H9 (cell line): ENCODE measurements at regions not wholly inside any gene's neighbourhood (a gene's known extent, or its start where the extent isn't known, plus 50 kb on each side); places are given as distances from the start of the nearest gene placed in this dataset.

Source experiments
- DNase-seq: peaks from one replicate; pipeline ENCODE4 v3.0.0-alpha.2; 2017
- H2AFZ ChIP-seq: one replicate; pipeline ENCODE4 v1.6.1; 2013; ENCODE audit warnings: mild to moderate bottlenecking, low read length, control low read depth, moderate library complexity
- H2AK5ac ChIP-seq: 2 replicates; pipeline ENCODE4 v1.6.1; 2013; ENCODE audit warnings: low read length, control low read depth, mixed read lengths; ENCODE audit not compliant: insufficient read length
- H2BK120ac ChIP-seq: one replicate; pipeline ENCODE4 v1.6.1; 2013; ENCODE audit warnings: low read depth, mild to moderate bottlenecking, low read length, control low read depth, inconsistent platforms; ENCODE audit not compliant: poor library complexity, severe bottlenecking
- H2BK12ac ChIP-seq: 2 replicates; pipeline ENCODE4 v1.6.1; 2013; ENCODE audit warnings: low read length, control low read depth, mixed read lengths, low read depth; ENCODE audit not compliant: insufficient read length
- H2BK15ac ChIP-seq: 2 replicates; pipeline ENCODE4 v1.6.1; 2013; ENCODE audit warnings: low read depth, low read length, control low read depth
- H2BK20ac ChIP-seq: one replicate; pipeline ENCODE4 v1.6.1; 2013; ENCODE audit warnings: low read depth, mild to moderate bottlenecking, low read length, control low read depth, inconsistent platforms; ENCODE audit not compliant: poor library complexity, severe bottlenecking
- H2BK5ac ChIP-seq: 2 replicates; pipeline ENCODE4 v1.6.1; 2013; ENCODE audit warnings: low read length, control low read depth, mixed read lengths; ENCODE audit not compliant: insufficient read length
- H3K14ac ChIP-seq: 2 replicates; pipeline ENCODE4 v1.6.1; 2013; ENCODE audit warnings: low read length, control low read depth; ENCODE audit not compliant: insufficient read depth
- H3K18ac ChIP-seq: 2 replicates; pipeline ENCODE4 v1.6.1; 2013; ENCODE audit warnings: low read depth, mild to moderate bottlenecking, mixed read lengths, low read length, control low read depth; ENCODE audit not compliant: insufficient read length
- H3K23ac ChIP-seq: 2 replicates; pipeline ENCODE4 v1.6.1; 2013; ENCODE audit warnings: low read length, control low read depth, mixed read lengths, low read depth; ENCODE audit not compliant: insufficient read length
- H3K23me2 ChIP-seq: 2 replicates; pipeline ENCODE4 v1.6.1; 2013; ENCODE audit warnings: low read depth, mild to moderate bottlenecking, mixed read lengths, low read length, control low read depth; ENCODE audit not compliant: insufficient read length, poor library complexity, severe bottlenecking
- H3K27ac ChIP-seq: 2 replicates; pipeline ENCODE4 v1.5.1; 2013; ENCODE audit warnings: low read length, control low read depth, mixed read lengths, low read depth; ENCODE audit not compliant: insufficient read length
- H3K27me3 ChIP-seq: 2 replicates; pipeline ENCODE4 v1.6.1; 2013; ENCODE audit warnings: low read length, control low read depth, inconsistent platforms; ENCODE audit not compliant: insufficient read depth
- H3K4ac ChIP-seq: 2 replicates; pipeline ENCODE4 v1.6.1; 2013; ENCODE audit warnings: low read depth, mild to moderate bottlenecking, control low read depth, inconsistent platforms, low read length, moderate library complexity
- H3K4me1 ChIP-seq: 2 replicates; pipeline ENCODE4 v1.6.1; 2013; ENCODE audit warnings: low read length, control low read depth, inconsistent platforms; ENCODE audit not compliant: insufficient read depth
- H3K4me2 ChIP-seq: 2 replicates; pipeline ENCODE4 v1.6.1; 2013; ENCODE audit warnings: low read length, control low read depth, mixed read lengths; ENCODE audit not compliant: insufficient read length, insufficient read depth
- H3K56ac ChIP-seq: 2 replicates; pipeline ENCODE4 v1.6.1; 2013; ENCODE audit warnings: low read depth, mild to moderate bottlenecking, mixed read lengths, low read length, control low read depth; ENCODE audit not compliant: insufficient read length
- H3K79me1 ChIP-seq: 2 replicates; pipeline ENCODE4 v1.6.1; 2013; ENCODE audit warnings: low read depth, mild to moderate bottlenecking, moderate library complexity, low read length, control low read depth, inconsistent platforms; ENCODE audit not compliant: insufficient read depth, poor library complexity, severe bottlenecking
- H3K79me2 ChIP-seq: 2 replicates; pipeline ENCODE4 v1.6.1; 2013; ENCODE audit warnings: low read length, control low read depth, inconsistent platforms; ENCODE audit not compliant: insufficient read depth
- H3K9ac ChIP-seq: 2 replicates; pipeline ENCODE4 v1.6.1; 2013; ENCODE audit warnings: low read length, control low read depth, mixed read lengths; ENCODE audit not compliant: insufficient read length; ENCODE audit errors: extremely low read depth
- H3K9me3 ChIP-seq: one replicate; pipeline ENCODE4 v1.6.1; 2013; ENCODE audit warnings: low read depth, low read length, inconsistent platforms; ENCODE audit not compliant: control insufficient read depth
- H3T11ph ChIP-seq: one replicate; pipeline ENCODE4 v1.6.1; 2013; ENCODE audit warnings: mild to moderate bottlenecking, low read length, control low read depth, inconsistent platforms
- H4K20me1 ChIP-seq: one replicate; pipeline ENCODE4 v1.6.1; 2013; ENCODE audit not compliant: control insufficient read depth, insufficient read length, insufficient read depth
- H4K5ac ChIP-seq: 2 replicates; pipeline ENCODE4 v1.6.1; 2013; ENCODE audit warnings: low read depth, mild to moderate bottlenecking, mixed read lengths, low read length, control low read depth; ENCODE audit not compliant: insufficient read length
- H4K8ac ChIP-seq: replicated peaks from 2 replicates; pipeline ENCODE4 v1.6.1; 2013; ENCODE audit warnings: low read length, control low read depth, mixed read lengths, low read depth; ENCODE audit not compliant: insufficient read length
- H4K91ac ChIP-seq: 2 replicates; pipeline ENCODE4 v1.6.1; 2013; ENCODE audit warnings: low read depth, mild to moderate bottlenecking, moderate library complexity, mixed read lengths, low read length, control low read depth; ENCODE audit not compliant: insufficient read length
- H3K27ac Mint-ChIP-seq, 3 experiments: 2 replicates in 2 of 3; 3 replicates in 1 of 3; pipeline ENCODE4 v1.8.0; 2020 to 2021; ENCODE audit warnings: mixed read lengths in 3 of 3, mild to moderate bottlenecking in 1 of 3, moderate library complexity in 1 of 3
- H3K27me3 Mint-ChIP-seq: 2 replicates; pipeline ENCODE4 v1.8.0; 2021; ENCODE audit warnings: low read depth, mild to moderate bottlenecking, moderate library complexity, mixed read lengths
- H3K36me3 Mint-ChIP-seq, 3 experiments: 2 replicates in 2 of 3; 3 replicates in 1 of 3; pipeline ENCODE4 v1.8.0; 2020 to 2021; ENCODE audit warnings: low read depth in 3 of 3, mixed read lengths in 3 of 3; ENCODE audit not compliant: insufficient read depth in 1 of 3
- H3K4me1 Mint-ChIP-seq, 2 experiments: 2 replicates each; pipeline ENCODE4 v1.8.0; 2020; ENCODE audit warnings: mixed read lengths in 2 of 2
- H3K4me3 Mint-ChIP-seq, 2 experiments: 2 replicates in 1 of 2; 3 replicates in 1 of 2; pipeline ENCODE4 v1.8.0; 2020 to 2021; ENCODE audit warnings: mild to moderate bottlenecking in 2 of 2, mixed read lengths in 2 of 2, moderate library complexity in 1 of 2
- H3K9me3 Mint-ChIP-seq, 2 experiments: 2 replicates in 1 of 2; 3 replicates in 1 of 2; pipeline ENCODE4 v1.8.0; 2020; ENCODE audit warnings: mild to moderate bottlenecking in 2 of 2, mixed read lengths in 2 of 2, moderate library complexity in 1 of 2
- WGBS: extraction: QIAGEN DNeasy Blood & Tissue Kit; methylation state at CpG from one replicate; pipeline ENCODE4 v1.1.7; 2013; ENCODE audit warnings: missing lambda C conversion rate, low lambda C conversion rate, mixed read lengths; ENCODE audit not compliant: insufficient read length; ENCODE audit errors: extremely low coverage; 5-methylcytosine and 5-hydroxymethylcytosine counted together
- TF ChIP-seq, protein P1 (sequence below): fragments of 200-600 bp; sonication (generic); conservative IDR thresholded peaks from 3 replicates; pipeline ENCODE4 v1.8.0; 2021; ENCODE audit warnings: antibody characterized with exemption, mild to moderate bottlenecking

DNA sequence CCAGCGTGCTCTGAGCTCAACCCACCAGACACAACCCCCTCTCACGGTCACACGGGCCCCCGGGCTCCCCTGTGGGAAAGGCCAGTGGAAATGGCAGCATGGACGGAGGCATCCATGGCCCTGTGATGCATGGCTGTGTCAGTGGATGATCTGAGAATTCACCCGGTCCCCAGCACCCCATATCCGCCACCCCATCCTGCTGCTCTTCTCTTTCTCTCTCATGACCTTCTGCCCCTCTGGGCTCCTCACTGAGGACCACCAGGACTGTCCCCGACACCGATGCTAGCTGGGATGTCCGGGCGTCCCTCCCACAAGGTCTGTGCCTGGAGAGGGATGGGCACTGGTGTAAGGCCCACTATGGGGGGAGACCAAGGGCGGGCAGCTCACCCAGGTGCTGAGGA, 282.2 kb downstream of the ADGRD1 start:
- DNase-seq: no peak
- Histone ChIP-seq H3K23ac (no peak overlapping the region), H3K27ac (no peak overlapping the region), H2BK120ac (no peak overlapping the region), H3K9me3 (no peaks in the 10 kb centered on the region), H4K91ac (peak overlapping the region; percentile 88), H2BK20ac (no peak overlapping the region), H3K27me3 (no peaks in the 10 kb centered on the region), H4K8ac (no peak overlapping the region), H3K79me1 (no peaks in the 10 kb centered on the region), H2BK15ac (no peak overlapping the region), H4K5ac (no peak overlapping the region), H3K56ac (no peak overlapping the region), H4K20me1 (no peaks in the 10 kb centered on the region), H2BK5ac (no peak overlapping the region), H3T11ph (no peak overlapping the region), H3K9ac (no peak overlapping the region), H3K14ac (0 out of 2 replicates have a peak overlapping the region, but pooled peaks have one; percentile 82), H3K18ac (peak overlapping the region; percentile 74), H3K4me2 (no peak overlapping the region), H3K4me1 (no peaks in the 10 kb centered on the region; the same call in 1 of the 2 replicates), H3K79me2 (no peaks in the 10 kb centered on the region), H2BK12ac (no peak overlapping the region), H3K4ac (no peak overlapping the region; the same call in 1 of the 2 replicates), H2AK5ac (no peak overlapping the region), H2AFZ (no peak overlapping the region), H3K23me2 (no peaks in the 10 kb centered on the region)
- TF ChIP-seq, protein P1, sequence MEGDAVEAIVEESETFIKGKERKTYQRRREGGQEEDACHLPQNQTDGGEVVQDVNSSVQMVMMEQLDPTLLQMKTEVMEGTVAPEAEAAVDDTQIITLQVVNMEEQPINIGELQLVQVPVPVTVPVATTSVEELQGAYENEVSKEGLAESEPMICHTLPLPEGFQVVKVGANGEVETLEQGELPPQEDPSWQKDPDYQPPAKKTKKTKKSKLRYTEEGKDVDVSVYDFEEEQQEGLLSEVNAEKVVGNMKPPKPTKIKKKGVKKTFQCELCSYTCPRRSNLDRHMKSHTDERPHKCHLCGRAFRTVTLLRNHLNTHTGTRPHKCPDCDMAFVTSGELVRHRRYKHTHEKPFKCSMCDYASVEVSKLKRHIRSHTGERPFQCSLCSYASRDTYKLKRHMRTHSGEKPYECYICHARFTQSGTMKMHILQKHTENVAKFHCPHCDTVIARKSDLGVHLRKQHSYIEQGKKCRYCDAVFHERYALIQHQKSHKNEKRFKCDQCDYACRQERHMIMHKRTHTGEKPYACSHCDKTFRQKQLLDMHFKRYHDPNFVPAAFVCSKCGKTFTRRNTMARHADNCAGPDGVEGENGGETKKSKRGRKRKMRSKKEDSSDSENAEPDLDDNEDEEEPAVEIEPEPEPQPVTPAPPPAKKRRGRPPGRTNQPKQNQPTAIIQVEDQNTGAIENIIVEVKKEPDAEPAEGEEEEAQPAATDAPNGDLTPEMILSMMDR: no peak
- peaks cover 4 to 9% (median 7%) of the 10 kb centered on the region in 3 experiments; a peak in 5 of 7 replicates for H3K36me3 Mint-ChIP-seq
- WGBS: no CpG with 5 or more reads among the region's 12 CpGs
- H3K9me3 Mint-ChIP-seq: peaks cover 8 to 11% of the 10 kb centered on the region in 2 experiments
- H3K27ac Mint-ChIP-seq: peak overlapping the region in 1 of 3 experiments; percentile 9; a peak in 1 of 7 replicates
- H3K4me3 Mint-ChIP-seq: no peak overlapping the region
- peaks cover 14% of the 10 kb centered on the region for H3K27me3 Mint-ChIP-seq
- H3K4me1 Mint-ChIP-seq: peaks cover 13 to 30% of the 10 kb centered on the region in 2 experiments
